ENCODE measurements at regions not wholly inside any gene's neighbourhood (a gene's known extent, or its start where the extent isn't known, plus 50 kb on each side); places are given as distances from the start of the nearest gene placed in this dataset.

DNA sequence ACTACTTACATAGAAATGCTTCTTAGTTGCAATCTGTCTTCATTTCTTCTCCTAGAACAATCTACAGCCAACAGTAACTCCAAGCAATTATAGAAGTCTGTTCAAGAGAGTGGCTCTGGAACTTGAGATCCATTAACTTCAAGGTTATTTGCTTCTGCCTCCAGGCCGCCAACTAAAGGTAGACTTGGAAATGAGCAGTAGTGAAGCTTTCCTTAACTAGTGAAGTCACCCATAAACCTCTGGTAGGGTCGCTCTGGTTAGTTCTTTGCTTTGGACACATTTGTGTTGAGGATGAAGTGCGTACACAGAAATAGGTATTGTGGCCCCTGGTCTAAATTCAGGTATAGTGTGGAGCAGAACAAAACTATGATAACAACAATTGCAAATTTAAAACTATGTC lies 809.9 kb upstream of the RGS18 start:
- Histone ChIP-seq H3K4me2 (ENCODE audit: low read length) (no peak overlapping the region), H3K79me2 (ENCODE audit: insufficient read depth, low read depth, low read length) (no peaks in the 10 kb centered on the region), H3K9me2 (ENCODE audit: insufficient read depth, low read length) (no peaks in the 10 kb centered on the region), H3K9me3 (ENCODE audit: low read length) (no peaks in the 10 kb centered on the region), H3K36me3 (ENCODE audit: insufficient read depth, low read length) (no peaks in the 10 kb centered on the region), H4K20me1 (ENCODE audit: insufficient read depth, low read length) (no peaks in the 10 kb centered on the region), H3K27ac (ENCODE audit: low read depth, low read length, poor library complexity, severe bottlenecking) (no peak overlapping the region), H3K4me3 (ENCODE audit: low read depth, low read length, poor library complexity, severe bottlenecking) (no peak overlapping the region), H2AFZ (ENCODE audit: low read length) (no peak overlapping the region), H3K4me1 (ENCODE audit: insufficient read depth, low read length, poor library complexity, severe bottlenecking) (no peaks in the 10 kb centered on the region)
- no peak for DNase-seq (ENCODE audit: low spot score)
- ChIA-PET CTCF (ENCODE audit: unreplicated experiment) (no interaction called here), POLR2A (no interaction called here)
- intact Hi-C loops (cut with micrococcal nuclease; ENCODE audit: unreplicated experiment), result no loop called here
- TF ChIP-seq EZH2phosphoT487 (IDR thresholded peaks at IDR 0.05; ENCODE audit: borderline replicate concordance, low read depth, low read length), result no peak
- TF ChIP-seq, protein P1, sequence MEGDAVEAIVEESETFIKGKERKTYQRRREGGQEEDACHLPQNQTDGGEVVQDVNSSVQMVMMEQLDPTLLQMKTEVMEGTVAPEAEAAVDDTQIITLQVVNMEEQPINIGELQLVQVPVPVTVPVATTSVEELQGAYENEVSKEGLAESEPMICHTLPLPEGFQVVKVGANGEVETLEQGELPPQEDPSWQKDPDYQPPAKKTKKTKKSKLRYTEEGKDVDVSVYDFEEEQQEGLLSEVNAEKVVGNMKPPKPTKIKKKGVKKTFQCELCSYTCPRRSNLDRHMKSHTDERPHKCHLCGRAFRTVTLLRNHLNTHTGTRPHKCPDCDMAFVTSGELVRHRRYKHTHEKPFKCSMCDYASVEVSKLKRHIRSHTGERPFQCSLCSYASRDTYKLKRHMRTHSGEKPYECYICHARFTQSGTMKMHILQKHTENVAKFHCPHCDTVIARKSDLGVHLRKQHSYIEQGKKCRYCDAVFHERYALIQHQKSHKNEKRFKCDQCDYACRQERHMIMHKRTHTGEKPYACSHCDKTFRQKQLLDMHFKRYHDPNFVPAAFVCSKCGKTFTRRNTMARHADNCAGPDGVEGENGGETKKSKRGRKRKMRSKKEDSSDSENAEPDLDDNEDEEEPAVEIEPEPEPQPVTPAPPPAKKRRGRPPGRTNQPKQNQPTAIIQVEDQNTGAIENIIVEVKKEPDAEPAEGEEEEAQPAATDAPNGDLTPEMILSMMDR (conservative IDR thresholded peaks at IDR 0.05; ENCODE audit: low read length), result no peak
- BruUV-seq (replicated peaks), result no TSS peak

DNA sequence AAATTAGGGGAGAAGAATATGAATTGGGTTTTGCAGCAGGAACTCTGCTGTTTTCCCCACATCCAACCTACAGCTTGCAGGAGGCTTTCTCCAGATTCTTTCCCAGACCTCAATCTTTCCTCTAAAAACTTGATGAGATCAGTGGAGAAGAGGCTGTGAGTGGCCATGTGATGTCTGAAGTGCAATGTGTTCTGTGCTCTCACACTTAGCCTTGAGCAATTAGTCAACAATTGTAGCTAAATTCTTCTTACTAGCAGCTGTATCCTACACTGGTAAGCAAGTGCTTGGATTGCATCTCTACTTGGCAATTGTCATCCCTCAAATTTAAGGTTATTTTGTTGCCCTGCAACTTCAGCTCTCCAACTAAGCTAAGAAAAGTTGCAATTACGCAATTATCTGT lies 807.3 kb upstream of the RGS18 start:
- Histone ChIP-seq H3K9me3 (ENCODE audit: low read length) (no peaks in the 10 kb centered on the region), H3K4me2 (ENCODE audit: low read length) (no peak overlapping the region), H3K36me3 (ENCODE audit: insufficient read depth, low read length) (no peaks in the 10 kb centered on the region), H3K4me3 (ENCODE audit: low read depth, low read length, poor library complexity, severe bottlenecking) (no peak overlapping the region), H2AFZ (ENCODE audit: low read length) (no peak overlapping the region), H3K79me2 (ENCODE audit: insufficient read depth, low read depth, low read length) (no peaks in the 10 kb centered on the region), H3K9me2 (ENCODE audit: insufficient read depth, low read length) (no peaks in the 10 kb centered on the region), H4K20me1 (ENCODE audit: insufficient read depth, low read length) (no peaks in the 10 kb centered on the region), H3K27ac (ENCODE audit: low read depth, low read length, poor library complexity, severe bottlenecking) (no peak overlapping the region), H3K4me1 (ENCODE audit: insufficient read depth, low read length, poor library complexity, severe bottlenecking) (no peaks in the 10 kb centered on the region)
- intact Hi-C loops (cut with micrococcal nuclease; ENCODE audit: unreplicated experiment), result no loop called here
- no TSS peak for BruUV-seq (replicated peaks)
- TF ChIP-seq, protein P1 (conservative IDR thresholded peaks at IDR 0.05; ENCODE audit: low read length), result no peak
- no peak for TF ChIP-seq EZH2phosphoT487 (IDR thresholded peaks at IDR 0.05; ENCODE audit: borderline replicate concordance, low read depth, low read length)
- no peak for DNase-seq (ENCODE audit: low spot score)
- CTCF ChIA-PET (ENCODE audit: unreplicated experiment), result no interaction called here
- POLR2A ChIA-PET, result no interaction called here

- Histone ChIP-seq H3K9me2 (ENCODE audit: insufficient read depth, low read length) (no peaks in the 10 kb centered on the region), H3K36me3 (ENCODE audit: insufficient read depth, low read length) (no peaks in the 10 kb centered on the region), H3K4me2 (ENCODE audit: low read length) (no peak overlapping the region), H3K4me3 (ENCODE audit: low read depth, low read length, poor library complexity, severe bottlenecking) (no peak overlapping the region), H2AFZ (ENCODE audit: low read length) (no peak overlapping the region), H3K4me1 (ENCODE audit: insufficient read depth, low read length, poor library complexity, severe bottlenecking) (no peaks in the 10 kb centered on the region), H4K20me1 (ENCODE audit: insufficient read depth, low read length) (no peaks in the 10 kb centered on the region), H3K79me2 (ENCODE audit: insufficient read depth, low read depth, low read length) (no peaks in the 10 kb centered on the region), H3K27ac (ENCODE audit: low read depth, low read length, poor library complexity, severe bottlenecking) (no peak overlapping the region), H3K9me3 (ENCODE audit: low read length) (no peaks in the 10 kb centered on the region)
- ChIA-PET POLR2A (interaction anchor here (0.6 kb wide), 1 partner anchor 365 kb away, joined by 3 read pairs; no protein-coding TSS in a partner anchor), CTCF (ENCODE audit: unreplicated experiment) (no interaction called here)
- no TSS peak for BruUV-seq (replicated peaks)
- DNase-seq (ENCODE audit: low spot score), result no peak
- intact Hi-C loops (cut with micrococcal nuclease; ENCODE audit: unreplicated experiment), result no loop called here
- TF ChIP-seq EZH2phosphoT487 (IDR thresholded peaks at IDR 0.05; ENCODE audit: borderline replicate concordance, low read depth, low read length), result no peak
- TF ChIP-seq, protein P1 (conservative IDR thresholded peaks at IDR 0.05; ENCODE audit: low read length), result no peak
Measured at GRCh38 chr1:191358724-191359123, 799.5 kb upstream of the RGS18 start.

All from OCI-LY7 (cell line).